HG03342 (cell line): ENCODE measurements at regions not wholly inside any gene's neighbourhood (a gene's known extent, or its start where the extent isn't known, plus 50 kb on each side); places are given as distances from the start of the nearest gene placed in this dataset.
"Not testable (repeated sequence)": the region's sequence is repeated elsewhere in the genome, so short reads cannot be mapped to it uniquely, and the experiment has no call there.

ENCODE experiments used
- ATAC-seq: cut with Tn5 transposase; IDR thresholded peaks from one replicate; pipeline ENCODE4 v1.9.1; 2021; ENCODE audit warnings: mild to moderate bottlenecking, moderate library complexity; ENCODE audit not compliant: unreplicated experiment

DNA sequence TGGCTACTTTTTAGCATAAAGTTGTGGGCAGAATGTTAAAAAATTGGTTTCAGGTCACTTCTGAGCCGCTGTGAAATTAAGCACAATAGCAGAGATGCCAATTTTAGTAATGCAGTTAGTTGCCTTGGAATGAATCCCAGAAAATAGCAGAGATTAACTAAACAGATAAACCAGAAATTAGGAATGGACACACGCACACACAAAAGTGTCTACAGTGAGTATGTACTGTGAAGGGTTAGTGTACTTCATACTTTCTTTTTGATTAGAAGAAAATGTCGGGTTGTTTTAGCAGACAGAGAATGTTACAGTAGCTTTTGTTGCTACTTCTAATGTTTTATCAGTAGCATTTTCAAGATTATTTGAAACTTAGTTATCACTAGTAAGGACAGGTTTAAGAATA is 106.7 kb downstream of the LEPR start:
- ATAC-seq, result no peak

DNA sequence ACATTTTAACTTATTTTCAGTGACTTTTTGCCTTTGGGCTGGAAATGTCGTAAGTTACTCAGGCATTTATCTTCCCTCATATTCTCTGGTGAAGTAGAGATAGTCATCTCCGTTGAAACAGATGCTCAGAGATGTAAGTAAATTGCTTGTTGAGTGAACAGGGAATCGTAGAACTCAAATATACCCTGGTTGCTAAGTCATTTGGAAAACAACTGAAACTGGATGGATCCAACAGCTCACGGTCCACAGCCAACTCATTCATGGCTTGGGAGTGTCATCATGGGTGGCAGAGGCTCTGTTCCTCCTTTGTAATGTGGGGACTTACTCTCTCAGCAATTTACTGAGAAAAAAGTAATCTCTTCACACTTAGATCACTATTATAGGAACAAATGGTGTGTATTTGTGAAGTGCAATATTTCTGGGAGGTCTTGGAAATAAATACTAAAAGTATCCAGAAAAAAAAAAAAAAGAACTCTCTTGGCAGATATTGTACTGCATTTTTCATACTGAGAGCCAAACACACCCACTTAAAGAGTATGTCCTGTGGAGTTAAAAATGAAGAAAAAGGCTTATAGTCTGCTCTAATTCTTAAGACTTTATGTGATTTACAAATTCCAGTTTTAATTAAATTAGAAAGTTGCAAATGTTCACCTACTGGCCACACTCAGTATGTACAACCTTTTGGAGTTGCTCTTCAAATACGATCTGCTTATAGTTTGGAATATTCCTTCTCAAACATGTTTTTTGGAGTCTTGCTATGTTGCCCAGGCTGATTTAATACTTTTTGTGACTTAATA is 107.4 kb downstream of the LEPR start:
- ATAC-seq, result no peak

- ATAC-seq, result no peak
These were observed 111.6 kb downstream of the LEPR start for GRCh38 chr1:65531972-65532570.

GRCh38 chr1:65535981-65536380 is 115.5 kb downstream of the LEPR start:
- ATAC-seq, result no peak

- no peak for ATAC-seq
These were observed 117.6 kb downstream of the LEPR start for GRCh38 chr1:65538086-65538485.

DNA sequence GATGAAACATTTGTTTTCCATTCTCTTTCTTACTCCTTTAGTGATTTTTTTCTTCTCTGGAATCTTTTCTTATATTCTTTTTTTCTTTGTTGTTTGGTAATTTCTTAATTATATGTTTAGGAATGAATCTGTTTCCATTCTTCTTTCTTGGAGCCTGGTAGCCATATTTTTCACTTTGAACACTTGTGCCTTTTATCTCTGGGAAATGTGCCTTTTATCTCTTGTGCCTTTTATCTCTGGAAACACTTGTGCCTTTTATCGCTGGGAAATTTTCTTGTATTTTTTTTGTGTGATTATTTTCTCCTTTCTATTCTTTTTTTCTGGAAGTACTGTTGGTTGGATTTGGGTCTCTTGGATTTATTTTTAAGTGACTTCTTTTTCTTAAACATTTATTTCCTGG is 118.2 kb downstream of the LEPR start:
- ATAC-seq, result no peak

- ATAC-seq, result no peak
These were observed 119.0 kb downstream of the LEPR start for GRCh38 chr1:65539266-65540131.

DNA sequence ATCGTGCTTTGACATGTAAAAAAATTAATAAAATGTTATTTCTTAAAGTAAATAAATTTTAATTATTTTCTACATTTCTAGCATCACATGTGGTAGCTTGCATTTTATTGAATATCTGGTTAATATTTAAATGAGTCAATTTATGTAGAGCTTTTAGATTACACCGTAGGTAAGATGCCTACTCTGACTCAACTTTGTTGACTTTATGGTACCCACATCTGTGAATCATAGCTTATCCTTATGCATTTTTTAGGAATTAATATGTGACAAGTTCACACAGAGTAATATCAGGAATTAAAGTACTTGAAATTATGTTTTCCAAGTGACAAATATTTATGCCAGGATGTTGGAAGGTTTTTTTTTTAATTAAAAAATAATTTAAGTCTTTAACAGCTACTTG is 120.7 kb downstream of the LEPR start:
- no peak for ATAC-seq

- ATAC-seq, result no peak
These were observed 121.4 kb downstream of the LEPR start for GRCh38 chr1:65541865-65542264.

DNA sequence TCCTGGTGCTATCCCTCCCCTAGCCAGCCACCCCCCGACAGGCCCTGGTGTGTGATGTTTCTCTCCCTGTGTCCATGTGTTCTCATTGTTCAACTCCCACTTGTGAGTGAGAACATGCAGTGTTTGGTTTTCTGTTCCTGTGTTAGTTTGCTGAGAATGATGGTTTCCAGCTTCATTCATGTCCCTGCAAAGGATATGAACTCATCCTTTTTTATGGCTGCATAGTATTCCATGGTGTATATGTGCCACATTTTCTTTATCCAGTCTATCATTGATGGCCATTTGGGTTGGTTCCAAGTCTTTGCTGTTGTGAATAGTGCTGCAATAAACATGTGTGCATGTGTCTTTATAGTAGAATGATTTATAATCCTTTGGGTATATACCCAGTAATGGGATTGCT is 122.1 kb downstream of the LEPR start:
- ATAC-seq, result not testable (repeated sequence)

- not testable (repeated sequence) for ATAC-seq
These were observed 130.0 kb downstream of the LEPR start for GRCh38 chr1:65550306-65551010.

DNA sequence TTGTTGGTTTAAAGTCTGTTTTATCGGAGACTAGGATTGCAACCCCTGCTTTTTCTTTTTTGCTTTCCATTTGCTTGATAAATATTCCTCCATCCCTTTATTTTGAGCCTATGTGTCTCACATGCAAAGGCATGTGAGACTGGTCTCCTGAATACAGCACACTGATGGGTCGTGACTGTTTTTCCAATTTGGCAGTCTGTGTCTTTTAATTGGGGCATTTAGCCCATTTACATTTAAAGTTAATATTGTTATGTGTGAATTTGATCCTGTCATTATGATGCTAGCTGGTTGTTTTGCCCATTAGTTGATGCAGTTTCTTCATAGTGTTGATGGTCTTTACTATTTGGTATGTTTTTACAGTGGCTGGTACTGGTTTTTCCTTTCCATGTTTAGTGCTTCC is 132.0 kb downstream of the LEPR start:
- not testable (repeated sequence) for ATAC-seq

DNA sequence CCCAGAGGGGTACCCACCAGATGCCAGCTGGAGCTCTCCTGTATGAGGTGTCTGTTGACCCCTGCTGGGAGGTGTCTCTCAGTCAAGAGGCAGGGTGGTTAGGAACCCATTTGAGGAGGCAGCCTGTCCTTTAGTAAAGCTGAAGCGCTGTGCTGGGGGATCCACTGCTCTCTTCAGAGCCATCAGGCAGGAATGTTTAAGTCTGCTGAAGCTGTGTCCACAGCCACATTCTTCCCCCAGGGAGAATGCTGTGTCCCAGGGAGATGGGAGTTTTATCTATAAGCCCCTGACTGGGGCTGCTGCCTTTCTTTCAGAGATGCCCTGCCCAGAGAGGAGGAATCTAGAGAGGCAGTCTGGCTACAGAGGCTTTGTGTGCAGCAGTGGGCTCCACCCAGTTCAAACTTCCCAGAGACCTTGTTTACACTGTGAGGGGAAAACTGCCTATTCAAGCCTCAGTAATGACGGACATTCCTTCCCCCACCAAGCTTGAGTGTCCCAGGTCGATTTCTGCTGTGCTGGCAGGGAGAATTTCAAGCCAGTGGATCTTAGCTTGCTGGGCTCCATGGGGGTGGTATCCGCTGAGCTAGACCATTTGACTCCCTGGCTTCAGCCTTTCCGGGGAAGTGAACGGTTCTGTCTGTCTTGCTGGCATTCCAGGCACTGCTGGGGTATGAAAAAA is 133.8 kb downstream of the LEPR start:
- ATAC-seq, result not testable (repeated sequence)

DNA sequence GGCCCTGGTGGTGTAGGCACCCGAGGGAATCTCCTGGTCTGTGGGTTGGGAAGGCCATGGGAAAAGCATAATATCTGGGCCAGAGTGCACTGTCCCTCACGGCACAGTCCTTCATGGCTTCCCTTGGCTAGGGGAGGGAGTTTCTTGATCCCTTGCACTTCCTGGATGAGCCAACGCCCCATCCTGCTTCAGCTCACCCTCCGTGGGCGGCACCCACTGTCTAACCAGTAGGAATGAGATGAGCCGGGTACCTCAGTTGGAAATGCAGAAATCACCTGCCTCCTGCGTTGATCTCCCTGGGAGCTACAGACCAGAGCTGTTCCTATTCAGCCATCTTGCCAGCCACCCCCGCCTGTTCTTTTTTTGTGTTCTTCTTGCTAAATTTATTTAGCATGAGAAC is 134.4 kb downstream of the LEPR start:
- no peak for ATAC-seq

DNA sequence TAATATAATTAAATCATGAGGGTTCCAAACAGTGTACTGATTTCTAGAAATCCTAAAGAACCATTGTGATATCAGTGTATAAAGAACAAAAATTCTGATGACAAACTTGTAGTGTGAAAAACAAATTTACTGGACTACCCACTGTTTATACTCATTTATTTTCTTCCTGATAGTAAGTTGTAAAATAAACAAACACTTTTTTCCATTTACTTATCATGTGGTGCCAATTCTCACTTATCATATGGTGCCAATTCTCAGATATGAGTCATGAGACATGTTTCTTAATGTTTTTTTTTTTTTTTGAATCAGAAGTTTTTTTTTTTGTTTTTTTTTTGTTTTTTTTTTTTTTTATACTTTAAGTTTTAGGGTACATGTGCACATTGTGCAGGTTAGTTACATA is 137.7 kb downstream of the LEPR start:
- ATAC-seq, result no peak

DNA sequence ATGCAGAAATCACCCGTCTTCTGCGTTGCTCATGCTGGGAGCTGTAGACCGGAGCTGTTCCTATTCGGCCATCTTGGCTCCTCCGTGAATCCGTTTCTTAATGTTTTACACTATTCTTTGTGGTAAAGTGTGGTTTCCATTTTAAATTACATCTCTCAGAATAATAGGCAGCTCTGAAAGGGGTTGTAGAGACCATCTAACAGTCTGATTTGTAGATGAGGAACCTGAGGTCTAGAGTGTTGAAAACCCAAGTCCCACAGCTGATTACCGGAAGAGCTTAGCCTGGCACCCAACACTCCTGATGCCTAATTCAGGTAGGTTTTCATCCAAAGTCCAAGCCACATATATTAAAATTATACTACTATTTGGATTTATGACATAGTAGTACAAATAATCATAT is 144.0 kb downstream of the LEPR start:
- no peak for ATAC-seq

DNA sequence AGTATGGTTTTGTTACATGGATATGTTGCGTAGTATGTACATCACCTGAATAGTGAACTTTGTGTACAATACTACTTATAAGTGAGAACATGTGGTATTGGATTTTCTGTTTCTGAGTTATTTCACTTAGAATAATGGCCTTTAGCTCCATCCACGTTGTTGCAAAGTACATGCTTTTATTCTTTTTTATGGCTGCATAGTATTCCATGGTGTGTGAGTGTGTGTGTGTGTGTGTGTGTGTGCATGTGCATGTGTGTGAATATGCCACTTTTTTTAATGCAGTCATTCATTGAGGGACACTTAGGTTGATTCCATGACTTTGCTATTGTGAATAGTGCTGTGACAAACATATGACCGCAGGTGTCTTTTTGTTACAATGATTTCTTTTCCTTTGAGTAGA is 147.8 kb downstream of the LEPR start:
- no peak for ATAC-seq

DNA sequence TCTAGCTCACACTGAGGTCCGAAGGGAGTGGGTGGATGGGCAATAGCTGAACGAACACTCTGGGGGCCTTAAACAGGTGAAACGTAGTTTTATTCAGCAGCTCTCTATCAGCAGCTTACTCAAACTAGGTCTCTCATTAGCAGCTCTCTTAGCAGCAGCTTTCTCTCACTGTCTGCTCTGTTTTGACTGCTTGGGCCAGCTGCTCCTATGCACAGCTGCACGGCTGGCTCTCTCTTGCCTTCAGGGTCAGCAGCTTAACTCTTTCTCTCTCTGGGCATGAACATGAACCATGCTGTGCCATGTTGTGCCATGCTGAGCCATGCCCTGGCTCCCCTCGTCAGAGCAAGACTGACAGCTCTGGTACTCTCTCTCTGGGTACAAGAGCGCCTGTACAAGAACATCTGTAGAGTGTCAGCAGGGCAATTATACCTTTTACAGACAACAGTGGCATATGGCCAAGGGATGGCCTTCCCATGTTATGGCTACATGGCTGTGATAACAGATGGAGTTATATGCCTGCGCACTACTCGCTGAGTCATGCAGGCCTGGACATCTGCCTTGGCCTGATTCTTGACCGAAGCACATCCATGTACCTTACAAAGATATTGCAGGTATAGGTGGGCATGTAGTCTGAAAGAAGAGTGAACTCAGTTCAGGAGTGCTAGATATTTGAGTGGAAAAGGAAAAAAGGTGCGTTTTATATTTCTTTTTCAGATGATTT is 152.4 kb downstream of the LEPR start:
- ATAC-seq, result no peak

DNA sequence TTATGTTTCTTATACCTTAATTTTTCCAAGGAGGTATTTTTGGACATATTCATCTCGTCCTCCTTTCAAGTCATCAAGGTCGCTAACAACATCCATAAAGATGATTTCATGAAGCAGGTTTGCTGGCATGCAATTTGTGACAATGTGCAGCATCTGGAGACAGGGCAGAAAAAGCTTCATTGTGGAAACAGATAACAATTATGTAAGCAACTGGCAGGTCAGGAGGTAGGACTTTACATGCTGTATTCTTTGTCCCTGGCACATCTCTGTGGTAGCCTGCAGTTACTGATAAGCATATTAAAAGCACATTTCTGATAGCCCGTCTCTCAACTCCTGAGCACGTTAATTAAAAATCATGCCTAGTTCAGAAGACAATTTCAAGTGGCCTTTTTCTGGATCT is 156.8 kb downstream of the LEPR start:
- ATAC-seq, result no peak

DNA sequence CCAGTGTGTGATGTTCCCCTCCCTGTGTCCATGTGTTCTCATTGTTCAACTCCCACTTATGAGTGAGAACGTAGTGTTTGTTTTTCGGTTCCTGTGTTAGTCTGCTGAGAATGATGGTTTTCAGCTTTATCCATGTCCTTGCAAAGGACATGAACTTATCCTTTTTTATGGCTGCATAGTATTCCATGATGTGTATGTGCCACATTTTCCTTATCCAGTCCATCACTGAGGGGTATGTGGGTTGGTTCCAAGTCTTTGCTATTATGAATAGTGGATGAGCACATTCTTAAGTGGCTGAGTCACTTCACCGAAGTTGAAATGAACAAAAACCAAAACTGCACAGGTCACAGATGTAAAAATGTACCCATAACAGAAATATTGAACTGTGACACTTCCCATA is 157.5 kb downstream of the LEPR start:
- not testable (repeated sequence) for ATAC-seq
